DND-41 (cell line): ENCODE measurements at regions not wholly inside any gene's neighbourhood (a gene's known extent, or its start where the extent isn't known, plus 50 kb on each side); places are given as distances from the start of the nearest gene placed in this dataset.

Experiments used
- CTCF ChIP-seq: IDR thresholded peaks from 2 replicates; pipeline ENCODE4 v1.5.1; 2012; ENCODE audit warnings: borderline replicate concordance, low read length, moderate library complexity, mild to moderate bottlenecking; ENCODE audit not compliant: poor library complexity, severe bottlenecking; ENCODE audit errors: extremely low read depth
- EZH2 ChIP-seq: IDR thresholded peaks from 3 replicates; pipeline ENCODE4 v1.6.1; 2012; ENCODE audit warnings: borderline replicate concordance, low read depth, mild to moderate bottlenecking, moderate library complexity, low read length, inconsistent platforms; ENCODE audit not compliant: severe bottlenecking

DNA sequence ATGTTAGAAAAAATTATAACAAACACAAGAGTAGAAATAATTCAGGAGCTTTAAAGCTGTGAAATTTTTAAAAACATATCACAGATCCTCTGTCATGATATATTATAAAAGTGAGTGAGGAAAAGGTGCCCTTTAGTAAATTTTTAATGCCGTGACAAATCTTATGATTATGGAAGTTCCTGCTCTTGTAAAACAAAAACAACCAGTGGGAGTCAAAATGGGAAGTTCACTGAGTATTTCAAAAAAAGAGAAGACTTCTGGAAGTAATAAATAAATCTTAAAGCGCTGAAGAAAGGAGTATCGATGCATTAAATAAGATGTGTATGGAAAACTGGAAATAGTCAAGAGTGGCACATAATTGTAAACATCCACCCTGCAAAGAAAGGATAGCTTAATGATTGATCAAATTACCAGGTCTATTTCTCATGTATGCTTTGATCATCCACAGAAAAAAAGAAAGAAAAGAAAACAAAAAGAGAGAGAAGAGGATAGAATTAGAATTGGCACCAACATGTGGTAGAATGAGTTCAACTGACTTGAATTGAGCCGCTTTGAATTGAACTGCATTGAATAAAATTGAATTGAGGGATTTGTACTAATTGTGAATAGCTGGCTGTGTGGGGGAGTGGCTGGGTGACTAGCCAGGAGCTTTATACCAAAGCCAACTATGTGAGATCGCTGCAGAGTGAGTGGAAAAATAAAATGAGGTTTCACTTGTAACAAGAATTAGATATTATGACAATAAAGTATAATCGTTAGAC, 647.6 kb upstream of the SPRY2 start:
- TF ChIP-seq CTCF (no peak), EZH2 (no peak)
